PC-3 (cell line): ENCODE measurements at regions not wholly inside any gene's neighbourhood (a gene's known extent, or its start where the extent isn't known, plus 50 kb on each side); places are given as distances from the start of the nearest gene placed in this dataset.

Source experiments
- CTCF ChIP-seq: fragments of 300-600 bp; sonication (generic); conservative IDR thresholded peaks from 2 replicates; pipeline ENCODE4 v1.5.1; 2017; ENCODE audit warnings: antibody characterized with exemption, low read depth, mild to moderate bottlenecking, low read length
- EZH2 ChIP-seq: fragments of 300-600 bp; sonication (generic); IDR thresholded peaks from one replicate; pipeline ENCODE4 v1.6.1; 2017; ENCODE audit warnings: antibody characterized with exemption, mild to moderate bottlenecking, low read length; ENCODE audit not compliant: unreplicated experiment
- EZH2phosphoT487 ChIP-seq: fragments of 300-600 bp; sonication (generic); IDR thresholded peaks from 2 replicates; pipeline ENCODE4 v1.6.1; 2018; ENCODE audit warnings: mild to moderate bottlenecking, antibody characterized with exemption, low read length, borderline replicate concordance

- TF ChIP-seq CTCF (no peak), EZH2phosphoT487 (no peak), EZH2 (no peak)
Observed at GRCh38 chr4:120435179-120435578, 368.5 kb upstream of the MAD2L1 start.
